ENCODE measurements at regions not wholly inside any gene's neighbourhood (a gene's known extent, or its start where the extent isn't known, plus 50 kb on each side); places are given as distances from the start of the nearest gene placed in this dataset.
"Not testable (repeated sequence)": the region's sequence is repeated elsewhere in the genome, so short reads cannot be mapped to it uniquely, and the experiment has no call there.

GRCh38 chr15:56568466-56569167 is 103.7 kb upstream of the MNS1 start:
- DNase-seq = no peak

GRCh38 chr15:56557415-56557814 is 92.5 kb upstream of the MNS1 start:
- DNase-seq = no peak

GRCh38 chr15:56553486-56553885 is 88.5 kb upstream of the MNS1 start:
- DNase-seq = no peak

- DNase-seq = no peak
These were observed 87.7 kb upstream of the MNS1 start for GRCh38 chr15:56552659-56553058.

- not testable (repeated sequence) for DNase-seq
These were observed 75.6 kb upstream of the MNS1 start for GRCh38 chr15:56540570-56540969.

- DNase-seq = not testable (repeated sequence)
These were observed 75.2 kb upstream of the MNS1 start for GRCh38 chr15:56540157-56540556.

- DNase-seq = no peak
These were observed 74.1 kb upstream of the MNS1 start for GRCh38 chr15:56538901-56539545.

GRCh38 chr15:56537881-56538280 is 72.9 kb upstream of the MNS1 start:
- peak; percentile 22 for DNase-seq

- no peak for DNase-seq
These were observed 69.8 kb upstream of the MNS1 start for GRCh38 chr15:56534728-56535127.

GRCh38 chr15:56533731-56534403 is 68.9 kb upstream of the MNS1 start:
- DNase-seq = no peak

- DNase-seq = no peak
These were observed 68.0 kb upstream of the MNS1 start for GRCh38 chr15:56532721-56533460.

- DNase-seq = no peak
These were observed 65.2 kb upstream of the MNS1 start for GRCh38 chr15:56530157-56530556.

- no peak for DNase-seq
These were observed 63.2 kb upstream of the MNS1 start for GRCh38 chr15:56528136-56528535.

- no peak for DNase-seq
These were observed 60.0 kb upstream of the MNS1 start for GRCh38 chr15:56524915-56525314.

- no peak for DNase-seq
These were observed 58.6 kb upstream of the MNS1 start for GRCh38 chr15:56523521-56523920.

- DNase-seq = no peak
These were observed 54.1 kb upstream of the MNS1 start for GRCh38 chr15:56519000-56519399.
